IMR-90 (cell line): ENCODE measurements at regions not wholly inside any gene's neighbourhood (a gene's known extent, or its start where the extent isn't known, plus 50 kb on each side); places are given as distances from the start of the nearest gene placed in this dataset.

Source experiments
- ATAC-seq: fragments of 200-7000 bp; cut with Tn5 transposase; 2 replicates; pipeline ENCODE4 v1.9.1; 2020; ENCODE audit warnings: low read depth, mild to moderate bottlenecking, moderate library complexity
- BruUV-seq: library from RNA; stranded (reverse); fragments of 400-500 nt; replicated peaks from 2 replicates; lab custom pipeline; 2021; lab: Mats Ljungman, UMichigan
- CTCF ChIA-PET: fragments of 300-600 bp; formaldehyde crosslinking; extraction: SDS; loops from one replicate; lab custom pipeline; 2021; ENCODE audit warnings: antibody characterized with exemption; lab: Yijun Ruan, JAX
- POLR2A ChIA-PET: fragments of 300-600 bp; sonication (Branson Sonifier 250); formaldehyde crosslinking; loops from one replicate; lab custom pipeline; 2022; ENCODE audit warnings: antibody characterized with exemption; ENCODE audit not compliant: unreplicated experiment; lab: Charles Lee
- DNase-seq: peaks from one replicate; pipeline ENCODE4 v3.0.0; 2013
- H2AFZ ChIP-seq: replicated peaks from 2 replicates; pipeline ENCODE3; 2013; ENCODE audit warnings: low read length, mild to moderate bottlenecking; ENCODE audit not compliant: poor library complexity
- H2AK5ac ChIP-seq: 2 replicates; pipeline ENCODE4 v1.6.1; 2013; ENCODE audit warnings: low read depth, low read length, inconsistent platforms
- H2AK9ac ChIP-seq: replicated peaks from 2 replicates; pipeline ENCODE3; 2013; ENCODE audit warnings: mild to moderate bottlenecking, low read depth, low read length, moderate library complexity; ENCODE audit not compliant: poor library complexity
- H2BK120ac ChIP-seq: 2 replicates; pipeline ENCODE4 v1.6.1; 2013; ENCODE audit warnings: low read depth, low read length, inconsistent platforms
- H2BK15ac ChIP-seq: 3 replicates; pipeline ENCODE4 v1.6.1; 2013; ENCODE audit warnings: low read depth, low read length, inconsistent platforms
- H2BK20ac ChIP-seq: 2 replicates; pipeline ENCODE4 v1.6.1; 2013; ENCODE audit warnings: low read depth, mild to moderate bottlenecking, inconsistent platforms, low read length, moderate library complexity
- H2BK5ac ChIP-seq: 2 replicates; pipeline ENCODE4 v1.6.1; 2013; ENCODE audit warnings: mild to moderate bottlenecking, low read depth, low read length, inconsistent platforms; ENCODE audit not compliant: poor library complexity, severe bottlenecking
- H3K14ac ChIP-seq: replicated peaks from 2 replicates; pipeline ENCODE4 v1.6.1; 2013; ENCODE audit warnings: low read depth, low read length, inconsistent platforms
- H3K18ac ChIP-seq: 2 replicates; pipeline ENCODE4 v1.6.1; 2013; ENCODE audit warnings: low read depth, low read length, control low read depth
- H3K23ac ChIP-seq: 2 replicates; pipeline ENCODE4 v1.6.1; 2013; ENCODE audit warnings: low read depth, low read length, inconsistent platforms
- H3K27ac ChIP-seq: 2 replicates; pipeline ENCODE4 v1.5.1; 2013; ENCODE audit warnings: mild to moderate bottlenecking, control low read depth, low read length; ENCODE audit not compliant: insufficient read depth
- H3K27me3 ChIP-seq: 2 replicates; pipeline ENCODE4 v1.6.1; 2013; ENCODE audit warnings: low read length; ENCODE audit not compliant: control insufficient read depth, insufficient read depth
- H3K36me3 ChIP-seq: 2 replicates; pipeline ENCODE4 v1.6.1; 2013; ENCODE audit warnings: low read length, mixed read lengths; ENCODE audit not compliant: control insufficient read depth, insufficient read depth
- H3K4ac ChIP-seq: 2 replicates; pipeline ENCODE4 v1.6.1; 2013; ENCODE audit warnings: low read depth, low read length, inconsistent platforms
- H3K4me1 ChIP-seq: 2 replicates; pipeline ENCODE4 v1.6.1; 2013; ENCODE audit warnings: low read length, mixed read lengths; ENCODE audit not compliant: control insufficient read depth, insufficient read depth
- H3K4me2 ChIP-seq: 2 replicates; pipeline ENCODE4 v1.6.1; 2013; ENCODE audit warnings: low read depth, mild to moderate bottlenecking, control low read depth, low read length, moderate library complexity
- H3K4me3 ChIP-seq: 2 replicates; pipeline ENCODE4 v1.5.1; 2013; ENCODE audit warnings: low read depth, mild to moderate bottlenecking, control low read depth, low read length, moderate library complexity; ENCODE audit not compliant: insufficient read depth
- H3K56ac ChIP-seq: 2 replicates; pipeline ENCODE4 v1.6.1; 2013; ENCODE audit warnings: low read length, inconsistent platforms; ENCODE audit not compliant: insufficient read depth; ENCODE audit errors: extremely low read depth
- H3K79me1 ChIP-seq, 2 experiments: 2 replicates each; pipeline ENCODE4 v1.6.1; 2013; ENCODE audit warnings: low read length in 2 of 2, inconsistent platforms in 1 of 2, low read depth in 1 of 2
- H3K9ac ChIP-seq: 2 replicates; pipeline ENCODE4 v1.6.1; 2013; ENCODE audit warnings: low read depth, low read length, control low read depth
- H3K9me1 ChIP-seq: 2 replicates; pipeline ENCODE4 v1.6.1; 2013; ENCODE audit warnings: low read length, inconsistent platforms; ENCODE audit not compliant: insufficient read depth
- H3K9me3 ChIP-seq: 2 replicates; pipeline ENCODE4 v1.6.1; 2013; ENCODE audit warnings: low read length; ENCODE audit not compliant: control insufficient read depth, insufficient read depth
- H4K20me1 ChIP-seq: 2 replicates; pipeline ENCODE4 v1.6.1; 2013; ENCODE audit warnings: low read length, inconsistent platforms; ENCODE audit not compliant: insufficient read depth
- H4K5ac ChIP-seq: 2 replicates; pipeline ENCODE4 v1.6.1; 2013; ENCODE audit warnings: mild to moderate bottlenecking, low read depth, low read length, control low read depth
- H4K8ac ChIP-seq, 2 experiments: 2 replicates each; pipeline ENCODE4 v1.6.1; 2013; ENCODE audit warnings: low read depth in 2 of 2, low read length in 2 of 2, control low read depth in 1 of 2, inconsistent platforms in 1 of 2
- H4K91ac ChIP-seq: 2 replicates; pipeline ENCODE4 v1.6.1; 2013; ENCODE audit warnings: low read depth, low read length, inconsistent platforms; ENCODE audit not compliant: insufficient read depth
- BHLHE40 ChIP-seq: fragments of 150-350 bp; IDR thresholded peaks from 2 replicates; pipeline ENCODE4 v1.6.1; 2016; ENCODE audit warnings: mild to moderate bottlenecking, low read depth, low read length
- MAFK ChIP-seq: IDR thresholded peaks from 2 replicates; pipeline ENCODE4 v1.6.1; 2012; ENCODE audit warnings: low read depth, low read length, improper control_type of control experiment
- NFE2L2 ChIP-seq: fragments of 150-350 bp; IDR thresholded peaks from 2 replicates; pipeline ENCODE4 v1.6.1; 2016; ENCODE audit warnings: low read depth, mild to moderate bottlenecking, low read length
- POLR2A ChIP-seq: IDR thresholded peaks from 2 replicates; pipeline ENCODE4 v1.6.1; 2012; ENCODE audit warnings: mild to moderate bottlenecking, low read depth, low read length
- RCOR1 ChIP-seq: IDR thresholded peaks from 2 replicates; pipeline ENCODE4 v1.6.1; 2012; ENCODE audit warnings: mild to moderate bottlenecking, low read length, improper control_type of control experiment; ENCODE audit not compliant: insufficient replicate concordance
- RFX5 ChIP-seq: IDR thresholded peaks from 2 replicates; pipeline ENCODE4 v1.8.0; 2012; ENCODE audit warnings: low read depth, mild to moderate bottlenecking, low read length, moderate library complexity
- WGBS, 2 experiments: methylation state at CpG; one replicate each; pipeline versions ENCODE4 v1.1.5 to v1.1.7; 2013; ENCODE audit warnings: missing lambda C conversion rate in 2 of 2; ENCODE audit not compliant: insufficient read length in 1 of 2; ENCODE audit errors: extremely low coverage in 2 of 2; 5-methylcytosine and 5-hydroxymethylcytosine counted together
- dilution Hi-C: fragments of 300-500 bp; cut with HindIII; formaldehyde crosslinking; loops from one replicate; pipeline ENCODE4 v1.14.3; 2018; ENCODE audit warnings: low sequenced_read_pairs; ENCODE audit not compliant: unreplicated experiment
- in situ Hi-C: fragments of 300-500 bp; cut with MboI; formaldehyde crosslinking; loops from 3 replicates; pipeline ENCODE4 v1.14.3; 2019; ENCODE audit warnings: low sequenced_read_pairs, inconsistent platforms, mixed read lengths
- intact Hi-C: fragments of 100-400 bp; cut with micrococcal nuclease; formaldehyde crosslinking; loops from 2 replicates; pipeline ENCODE4 v1.10.0; 2022
- TF ChIP-seq, protein P1 (sequence below): conservative IDR thresholded peaks from 2 replicates; pipeline ENCODE4 v1.5.1; 2012; ENCODE audit warnings: mild to moderate bottlenecking, low read depth, low read length, improper control_type of control experiment

DNA sequence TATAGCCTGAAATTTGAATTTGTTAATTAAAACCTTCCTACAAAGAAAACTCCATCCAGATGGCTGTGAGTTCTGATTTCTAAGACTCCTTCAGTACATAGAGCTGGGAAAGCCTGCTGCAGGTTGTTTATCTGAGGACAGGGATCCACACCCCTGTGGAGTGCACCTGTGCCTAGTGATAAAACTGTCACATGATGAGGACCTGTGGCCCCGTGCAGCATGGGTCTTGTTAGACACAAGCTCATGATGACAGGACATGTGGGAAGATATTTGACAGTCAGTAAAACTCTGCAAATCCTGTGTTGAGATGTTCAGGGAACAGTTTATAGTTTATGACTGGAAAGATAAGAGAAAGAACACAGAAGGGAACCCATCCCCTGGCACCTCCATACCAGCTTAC, 133.2 kb upstream of the TMEM18 start:
- Histone ChIP-seq H2BK15ac (no peak overlapping the region), H3K4me1 (no peaks in the 10 kb centered on the region), H3K14ac (no peak overlapping the region), H3K79me1 (no peaks in the 10 kb centered on the region), H2AK9ac (no peak overlapping the region), H3K27ac (no peak overlapping the region), H3K18ac (no peak overlapping the region), H3K23ac (no peak overlapping the region), H4K91ac (no peak overlapping the region), H2BK5ac (no peak overlapping the region), H2AFZ (no peak overlapping the region), H3K4ac (no peak overlapping the region), H4K20me1 (no peaks in the 10 kb centered on the region), H2BK20ac (no peak overlapping the region), H4K8ac (no peak overlapping the region), H3K56ac (no peak overlapping the region), H3K4me3 (no peak overlapping the region), H3K4me2 (no peak overlapping the region), H3K9me1 (no peaks in the 10 kb centered on the region), H4K5ac (no peak overlapping the region), H3K9ac (no peak overlapping the region), H3K36me3 (no peaks in the 10 kb centered on the region), H2BK120ac (no peak overlapping the region), H2AK5ac (no peak overlapping the region), H3K9me3 (peaks cover 32% of the 10 kb centered on the region), H3K27me3 (no peaks in the 10 kb centered on the region)
- intact Hi-C loops = no loop called here
- no peak for ATAC-seq
- in situ Hi-C loops = no loop called here
- CTCF ChIA-PET = no interaction called here
- BruUV-seq = no TSS peak
- TF ChIP-seq BHLHE40 = no peak
- TF ChIP-seq MAFK = no peak
- TF ChIP-seq, protein P1, sequence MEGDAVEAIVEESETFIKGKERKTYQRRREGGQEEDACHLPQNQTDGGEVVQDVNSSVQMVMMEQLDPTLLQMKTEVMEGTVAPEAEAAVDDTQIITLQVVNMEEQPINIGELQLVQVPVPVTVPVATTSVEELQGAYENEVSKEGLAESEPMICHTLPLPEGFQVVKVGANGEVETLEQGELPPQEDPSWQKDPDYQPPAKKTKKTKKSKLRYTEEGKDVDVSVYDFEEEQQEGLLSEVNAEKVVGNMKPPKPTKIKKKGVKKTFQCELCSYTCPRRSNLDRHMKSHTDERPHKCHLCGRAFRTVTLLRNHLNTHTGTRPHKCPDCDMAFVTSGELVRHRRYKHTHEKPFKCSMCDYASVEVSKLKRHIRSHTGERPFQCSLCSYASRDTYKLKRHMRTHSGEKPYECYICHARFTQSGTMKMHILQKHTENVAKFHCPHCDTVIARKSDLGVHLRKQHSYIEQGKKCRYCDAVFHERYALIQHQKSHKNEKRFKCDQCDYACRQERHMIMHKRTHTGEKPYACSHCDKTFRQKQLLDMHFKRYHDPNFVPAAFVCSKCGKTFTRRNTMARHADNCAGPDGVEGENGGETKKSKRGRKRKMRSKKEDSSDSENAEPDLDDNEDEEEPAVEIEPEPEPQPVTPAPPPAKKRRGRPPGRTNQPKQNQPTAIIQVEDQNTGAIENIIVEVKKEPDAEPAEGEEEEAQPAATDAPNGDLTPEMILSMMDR = no peak
- TF ChIP-seq RFX5 = no peak
- TF ChIP-seq RCOR1 = no peak
- TF ChIP-seq NFE2L2 = no peak
- TF ChIP-seq POLR2A = no peak
- no CpG with 5 or more reads among the region's 1 CpG for whole genome bisulfite sequencing, 2 experiments
- dilution Hi-C loops = no loop called here
- POLR2A ChIA-PET = no interaction called here
- no peak for DNase-seq
